KMS-11 (cell line): ENCODE measurements at regions not wholly inside any gene's neighbourhood (a gene's known extent, or its start where the extent isn't known, plus 50 kb on each side); places are given as distances from the start of the nearest gene placed in this dataset.

Experiments used
- H2AFZ ChIP-seq: fragments of 200-600 bp; sonication (generic); 2 replicates; pipeline ENCODE4 v1.6.1; 2016; ENCODE audit warnings: antibody characterized with exemption, mixed run types, low read depth
- H3K27ac ChIP-seq: fragments of 200-600 bp; sonication (generic); 2 replicates; pipeline ENCODE4 v1.6.1; 2016; ENCODE audit warnings: mild to moderate bottlenecking, mixed run types
- H3K27me3 ChIP-seq: fragments of 200-600 bp; sonication (generic); 2 replicates; pipeline ENCODE4 v1.6.1; 2017; ENCODE audit warnings: mild to moderate bottlenecking, low read depth, mixed run types, moderate library complexity; ENCODE audit not compliant: insufficient read depth
- H3K36me3 ChIP-seq: fragments of 200-600 bp; sonication (generic); 2 replicates; pipeline ENCODE4 v1.6.1; 2017; ENCODE audit warnings: mild to moderate bottlenecking, mixed run types; ENCODE audit not compliant: insufficient read depth
- H3K4me1 ChIP-seq: fragments of 200-600 bp; sonication (generic); 2 replicates; pipeline ENCODE4 v1.6.1; 2016; ENCODE audit warnings: mild to moderate bottlenecking, low read depth, mixed run types; ENCODE audit not compliant: poor library complexity, severe bottlenecking
- H3K4me2 ChIP-seq: fragments of 200-600 bp; sonication (generic); 2 replicates; pipeline ENCODE4 v1.7.0; 2016; ENCODE audit warnings: mild to moderate bottlenecking, mixed run types
- H3K4me3 ChIP-seq: fragments of 200-600 bp; sonication (generic); IDR thresholded peaks from 2 replicates; pipeline ENCODE4 v1.6.1; 2017; ENCODE audit warnings: low read depth, low read length, mixed read lengths; ENCODE audit not compliant: insufficient read depth
- H3K79me2 ChIP-seq: fragments of 200-600 bp; sonication (generic); 2 replicates; pipeline ENCODE4 v1.6.1; 2016; ENCODE audit warnings: low read depth, mixed run types; ENCODE audit not compliant: insufficient read depth
- H3K9ac ChIP-seq: fragments of 200-600 bp; sonication (generic); 2 replicates; pipeline ENCODE4 v1.6.1; 2016; ENCODE audit warnings: mild to moderate bottlenecking, mixed run types
- H4K20me1 ChIP-seq: fragments of 200-600 bp; sonication (generic); 2 replicates; pipeline ENCODE4 v1.6.1; 2016; ENCODE audit warnings: mild to moderate bottlenecking, mixed run types; ENCODE audit not compliant: insufficient read depth
- TF ChIP-seq, protein P1 (sequence below): fragments of 200-600 bp; sonication (generic); conservative IDR thresholded peaks from 2 replicates; pipeline ENCODE4 v1.6.1; 2017; ENCODE audit warnings: low read depth, mild to moderate bottlenecking, antibody characterized with exemption, low read length, moderate library complexity, mixed read lengths

DNA sequence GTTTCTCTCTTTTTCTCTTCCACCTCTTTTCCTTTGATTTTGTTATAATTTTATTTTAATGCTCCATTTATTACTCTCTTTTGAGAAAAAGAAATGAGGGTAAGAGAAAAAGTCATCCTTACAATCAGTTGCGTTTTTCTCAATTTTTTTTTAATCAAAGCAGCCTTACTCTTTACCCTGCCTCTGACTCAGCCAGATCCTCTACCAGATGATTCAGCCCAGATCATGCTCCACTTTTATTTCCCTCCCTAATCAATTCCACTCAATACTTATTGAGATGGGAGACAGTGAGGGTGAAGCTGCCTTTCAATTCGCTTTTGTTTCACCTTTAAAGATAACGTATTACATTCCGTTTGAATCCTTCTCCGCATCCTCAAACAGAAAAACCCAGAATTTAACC, 337.9 kb downstream of the SATB2 start:
- Histone ChIP-seq H3K27ac (no peak overlapping the region), H3K4me1 (no peaks in the 10 kb centered on the region), H2AFZ (no peak overlapping the region), H3K36me3 (no peaks in the 10 kb centered on the region), H3K4me3 (no peak overlapping the region), H3K9ac (no peak overlapping the region), H3K27me3 (no peaks in the 10 kb centered on the region), H4K20me1 (no peaks in the 10 kb centered on the region), H3K4me2 (no peak overlapping the region), H3K79me2 (no peaks in the 10 kb centered on the region)
- TF ChIP-seq, protein P1, sequence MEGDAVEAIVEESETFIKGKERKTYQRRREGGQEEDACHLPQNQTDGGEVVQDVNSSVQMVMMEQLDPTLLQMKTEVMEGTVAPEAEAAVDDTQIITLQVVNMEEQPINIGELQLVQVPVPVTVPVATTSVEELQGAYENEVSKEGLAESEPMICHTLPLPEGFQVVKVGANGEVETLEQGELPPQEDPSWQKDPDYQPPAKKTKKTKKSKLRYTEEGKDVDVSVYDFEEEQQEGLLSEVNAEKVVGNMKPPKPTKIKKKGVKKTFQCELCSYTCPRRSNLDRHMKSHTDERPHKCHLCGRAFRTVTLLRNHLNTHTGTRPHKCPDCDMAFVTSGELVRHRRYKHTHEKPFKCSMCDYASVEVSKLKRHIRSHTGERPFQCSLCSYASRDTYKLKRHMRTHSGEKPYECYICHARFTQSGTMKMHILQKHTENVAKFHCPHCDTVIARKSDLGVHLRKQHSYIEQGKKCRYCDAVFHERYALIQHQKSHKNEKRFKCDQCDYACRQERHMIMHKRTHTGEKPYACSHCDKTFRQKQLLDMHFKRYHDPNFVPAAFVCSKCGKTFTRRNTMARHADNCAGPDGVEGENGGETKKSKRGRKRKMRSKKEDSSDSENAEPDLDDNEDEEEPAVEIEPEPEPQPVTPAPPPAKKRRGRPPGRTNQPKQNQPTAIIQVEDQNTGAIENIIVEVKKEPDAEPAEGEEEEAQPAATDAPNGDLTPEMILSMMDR = no peak

DNA sequence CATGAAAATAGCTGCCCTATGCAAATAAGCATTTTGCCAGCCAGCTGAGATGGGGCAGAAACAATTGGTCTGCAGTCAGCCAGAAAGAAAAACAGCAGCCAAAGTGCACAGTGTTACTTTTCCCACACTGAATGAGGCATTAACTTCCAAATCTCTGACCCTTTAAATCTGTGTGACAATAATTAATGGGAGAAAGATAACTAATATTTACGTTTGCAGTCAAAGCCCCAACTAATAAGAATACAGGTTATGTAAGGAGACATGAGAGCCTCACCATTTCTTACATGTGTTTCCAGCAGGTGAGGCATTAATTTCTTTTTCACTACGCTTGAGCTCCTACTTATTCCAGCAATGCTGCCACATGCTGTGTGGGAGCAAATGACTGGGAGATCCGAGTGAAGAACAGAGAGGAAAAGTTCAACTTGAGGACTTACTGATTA, 339.0 kb downstream of the SATB2 start:
- Histone ChIP-seq H3K9ac (no peak overlapping the region), H3K4me1 (no peaks in the 10 kb centered on the region), H3K4me3 (no peak overlapping the region), H3K36me3 (no peaks in the 10 kb centered on the region), H4K20me1 (no peaks in the 10 kb centered on the region), H3K27me3 (no peaks in the 10 kb centered on the region), H3K4me2 (no peak overlapping the region), H3K79me2 (no peaks in the 10 kb centered on the region), H2AFZ (no peak overlapping the region), H3K27ac (no peak overlapping the region)
- TF ChIP-seq, protein P1 = no peak

DNA sequence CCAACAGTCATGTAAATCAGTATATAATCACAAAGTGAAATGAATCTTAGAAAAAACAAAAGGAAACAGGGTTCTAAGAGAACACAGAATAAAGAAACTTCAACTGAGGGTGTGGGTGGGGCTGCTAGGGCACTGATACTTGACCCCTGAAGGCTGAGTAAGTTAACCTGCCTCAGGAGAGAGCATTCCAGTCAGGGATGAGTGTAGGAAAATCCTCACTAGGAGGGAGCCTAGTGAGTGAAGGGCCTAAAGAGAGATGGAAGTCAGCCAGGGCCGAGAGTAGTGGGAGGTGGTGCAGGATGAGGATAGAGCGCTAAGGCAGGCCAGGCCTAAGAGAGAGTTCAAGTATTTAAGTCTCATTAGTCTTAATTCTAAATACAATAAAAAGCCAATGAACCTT, 342.6 kb downstream of the SATB2 start:
- H3K9ac ChIP-seq = no peak overlapping the region
- TF ChIP-seq, protein P1 = no peak
- H3K27me3 ChIP-seq = no peaks in the 10 kb centered on the region
- H3K79me2 ChIP-seq = no peaks in the 10 kb centered on the region
- H4K20me1 ChIP-seq = no peaks in the 10 kb centered on the region
- H3K4me3 ChIP-seq = no peak overlapping the region
- no peak overlapping the region for H2AFZ ChIP-seq
- H3K4me1 ChIP-seq = no peaks in the 10 kb centered on the region
- no peak overlapping the region for H3K27ac ChIP-seq
- H3K4me2 ChIP-seq = no peak overlapping the region
- H3K36me3 ChIP-seq = no peaks in the 10 kb centered on the region

DNA sequence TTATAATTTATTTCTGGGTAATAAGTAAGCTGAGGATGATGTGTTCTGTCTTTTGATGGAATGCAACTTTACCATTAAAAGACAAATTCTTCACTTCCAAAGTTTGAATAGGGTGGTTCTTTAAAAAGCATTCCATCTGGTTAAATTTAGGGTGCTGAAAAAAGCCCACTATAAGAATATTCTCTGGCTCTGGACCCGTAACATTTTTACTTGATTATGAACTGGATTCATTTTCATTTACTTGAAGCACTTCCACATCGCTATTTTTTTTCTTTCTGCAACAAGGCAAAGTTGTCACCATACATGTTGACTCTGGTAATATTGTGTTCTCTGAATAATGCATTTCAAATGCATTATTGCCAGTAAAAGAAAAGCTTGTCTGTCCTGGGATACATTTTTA, 344.6 kb downstream of the SATB2 start:
- no peaks in the 10 kb centered on the region for H3K4me1 ChIP-seq
- H2AFZ ChIP-seq = no peak overlapping the region
- no peak overlapping the region for H3K9ac ChIP-seq
- no peak overlapping the region for H3K4me2 ChIP-seq
- TF ChIP-seq, protein P1 = no peak
- H3K4me3 ChIP-seq = no peak overlapping the region
- H3K79me2 ChIP-seq = no peaks in the 10 kb centered on the region
- no peaks in the 10 kb centered on the region for H3K27me3 ChIP-seq
- H3K36me3 ChIP-seq = no peaks in the 10 kb centered on the region
- H3K27ac ChIP-seq = no peak overlapping the region
- no peaks in the 10 kb centered on the region for H4K20me1 ChIP-seq

DNA sequence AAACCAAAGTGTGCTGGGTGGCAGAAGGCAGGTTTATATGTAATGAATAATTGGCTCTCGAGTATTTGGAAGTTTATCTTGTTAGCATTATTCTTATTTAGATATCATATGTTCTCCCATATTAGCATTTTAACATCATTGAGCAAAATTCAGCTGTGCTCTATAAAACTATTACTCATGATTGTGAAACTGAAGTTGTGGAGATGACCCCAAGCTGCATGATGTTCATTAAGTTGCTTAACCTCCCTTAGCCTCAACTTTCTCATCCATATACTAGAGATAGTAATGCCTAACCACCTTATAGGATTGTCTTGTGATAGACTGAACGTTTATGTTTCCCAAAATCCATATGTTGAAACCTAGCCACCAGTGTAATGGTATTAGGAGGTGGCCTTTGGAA, 346.3 kb downstream of the SATB2 start:
- Histone ChIP-seq H3K27me3 (no peaks in the 10 kb centered on the region), H3K9ac (no peak overlapping the region), H4K20me1 (no peaks in the 10 kb centered on the region), H3K4me2 (no peak overlapping the region), H3K4me3 (no peak overlapping the region), H3K4me1 (no peaks in the 10 kb centered on the region), H3K27ac (no peak overlapping the region), H3K36me3 (no peaks in the 10 kb centered on the region), H2AFZ (no peak overlapping the region), H3K79me2 (no peaks in the 10 kb centered on the region)
- TF ChIP-seq, protein P1 = no peak
